NCI-H748 (cell line): ENCODE measurements at regions not wholly inside any gene's neighbourhood (a gene's known extent, or its start where the extent isn't known, plus 50 kb on each side); places are given as distances from the start of the nearest gene placed in this dataset.
"Not testable (repeated sequence)": the region's sequence is repeated elsewhere in the genome, so short reads cannot be mapped to it uniquely, and the experiment has no call there.

Experiments used
- DNase-seq: peaks from one replicate; lab custom pipeline; 2025; ENCODE audit not compliant: unreplicated experiment; lab: John Stamatoyannopoulos, UW

DNA sequence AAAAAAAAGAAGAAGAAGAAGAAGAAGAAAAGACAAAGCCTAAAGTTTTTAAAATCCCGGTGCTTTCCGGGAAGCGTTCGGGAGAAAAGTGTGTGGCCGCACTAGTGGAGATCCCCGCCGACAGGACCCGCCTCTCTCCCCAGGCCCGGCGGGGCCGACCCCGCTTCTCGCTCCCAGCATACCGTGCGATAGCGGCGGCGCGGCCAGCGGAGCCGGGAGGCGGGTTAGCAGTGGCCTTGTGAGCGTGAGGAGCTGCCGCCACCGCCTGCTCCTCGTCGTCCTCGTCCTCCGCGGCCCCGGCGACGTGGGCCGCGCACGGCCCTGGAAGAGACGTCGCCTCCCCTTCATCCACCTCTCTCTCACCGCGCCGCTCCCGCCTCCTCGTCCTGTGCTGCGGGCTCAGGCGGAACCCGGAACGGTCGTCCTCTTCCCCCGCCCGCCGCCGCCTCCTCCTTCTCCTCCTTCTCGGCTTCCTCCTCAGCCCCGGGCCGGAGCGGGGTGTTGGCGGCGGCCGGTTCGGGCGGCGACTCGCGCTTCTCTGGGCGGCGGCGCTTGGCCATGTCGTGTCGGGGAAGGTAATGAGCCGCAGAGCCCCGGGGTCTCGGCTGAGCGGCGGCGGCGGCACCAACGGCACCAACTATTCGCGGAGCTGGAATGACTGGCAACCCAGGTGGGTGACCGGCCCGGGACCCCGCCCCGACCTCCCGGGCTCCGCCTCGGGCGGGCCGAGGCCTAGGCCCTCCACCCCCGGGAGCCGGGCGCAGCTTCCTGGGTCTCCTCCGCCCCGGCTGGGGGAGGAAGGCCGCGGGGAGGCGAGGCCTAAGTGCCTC, 62.6 kb upstream of the CDR2 start:
- peak; percentile 72 for DNase-seq

GRCh38 chr16:22436326-22436822, 62.0 kb upstream of the CDR2 start:
- DNase-seq: not testable (repeated sequence)

DNA sequence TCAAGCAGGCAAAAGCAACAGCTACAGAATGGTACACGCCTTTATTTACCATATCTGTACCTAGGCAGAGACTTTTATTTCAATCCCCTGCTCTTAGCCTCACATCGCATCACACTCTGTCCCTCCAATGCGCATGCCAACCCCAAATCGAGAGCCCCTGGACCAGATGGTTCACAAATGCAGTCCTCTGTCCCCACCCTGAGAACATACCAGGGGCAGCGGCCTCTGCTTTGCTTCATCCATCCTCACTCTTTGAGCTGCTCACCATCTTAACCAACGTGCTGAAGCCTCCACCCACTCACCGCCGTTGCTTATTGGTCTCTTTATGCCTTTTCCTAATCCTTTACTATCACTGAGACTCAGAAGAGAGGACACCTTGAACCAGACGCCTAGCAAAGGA, 56.9 kb upstream of the CDR2 start:
- DNase-seq: not testable (repeated sequence)

GRCh38 chr16:22428654-22429053, 54.2 kb upstream of the CDR2 start:
- no peak for DNase-seq

- DNase-seq: no peak
These were observed 53.1 kb upstream of the CDR2 start for GRCh38 chr16:22427556-22427955.

- DNase-seq: no peak
These were observed 51.4 kb upstream of the CDR2 start for GRCh38 chr16:22425847-22426246.

DNA sequence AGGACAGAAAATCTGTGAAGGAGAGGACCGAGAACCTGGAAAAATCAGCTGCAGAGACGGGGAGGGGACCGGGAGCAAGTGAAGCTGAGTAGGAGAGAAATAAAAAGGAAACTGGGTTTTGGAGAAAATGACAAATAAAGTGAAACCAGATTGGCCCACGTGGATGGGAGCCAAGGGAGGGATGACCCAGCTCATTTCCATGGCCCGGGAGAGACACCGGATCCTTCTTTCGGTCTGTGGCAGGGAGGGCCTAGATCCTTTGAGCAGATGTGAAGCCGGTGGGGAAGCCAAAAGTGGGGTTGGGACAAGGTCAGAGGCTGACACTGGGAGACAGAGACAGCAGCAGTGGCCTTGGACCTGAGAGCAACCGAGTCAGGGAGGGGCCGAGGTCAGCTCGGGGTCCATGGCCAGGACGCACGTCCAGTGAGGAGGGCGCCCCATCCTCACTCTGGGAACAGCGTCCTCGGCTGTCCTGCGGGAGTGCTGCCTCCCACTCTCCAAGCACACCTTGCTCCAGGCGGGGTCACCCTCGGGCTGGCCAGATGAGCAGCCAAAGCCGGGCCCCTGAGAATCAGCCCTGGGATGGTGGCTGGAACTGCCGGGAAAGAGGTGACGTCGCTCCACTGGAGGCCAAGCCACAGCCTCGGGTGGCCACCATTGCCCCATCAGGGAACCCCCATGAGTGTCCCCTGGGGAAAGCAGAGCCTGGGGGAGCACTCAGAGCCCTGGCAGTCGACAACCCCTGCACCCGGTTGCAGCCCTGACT, 50.8 kb upstream of the CDR2 start:
- DNase-seq: no peak

DNA sequence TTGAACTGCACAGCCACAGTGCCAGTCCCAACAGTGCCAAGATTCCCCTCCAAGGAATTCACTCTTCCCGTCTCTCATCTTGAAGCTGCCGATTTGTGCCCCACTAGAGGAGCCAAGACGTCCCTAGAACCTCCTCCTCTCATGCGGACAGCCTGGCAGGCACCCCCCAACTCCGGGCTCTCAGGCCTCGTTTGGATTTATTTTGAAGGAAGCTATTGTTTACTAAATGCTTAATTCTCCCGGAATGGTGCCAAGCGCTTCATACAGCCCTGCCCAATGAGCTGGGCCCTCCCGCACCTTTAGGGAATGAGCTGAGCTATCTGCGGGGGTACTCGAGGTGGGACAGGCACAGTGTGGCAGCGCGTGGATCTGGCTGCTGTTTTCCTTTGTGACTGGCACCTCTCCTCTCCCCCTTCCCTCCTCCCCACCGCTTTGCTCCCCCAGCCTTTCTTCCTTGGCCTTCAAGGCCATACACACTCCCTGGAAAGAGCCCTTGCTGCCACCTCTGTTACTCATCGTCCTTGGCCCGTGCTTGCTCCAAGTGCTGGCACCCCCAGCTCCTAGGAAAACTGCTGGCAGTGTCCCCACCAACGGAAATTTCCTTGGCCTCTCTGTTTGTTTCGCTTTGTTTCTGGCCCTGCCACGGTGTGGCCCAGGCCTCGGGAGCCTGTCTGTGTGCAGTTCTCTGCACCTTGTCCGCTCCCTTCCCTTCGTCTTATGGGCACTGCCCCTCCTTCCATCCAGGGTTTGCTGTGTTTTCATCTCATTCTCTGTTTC, 49.9 kb upstream of the CDR2 start:
- no peak for DNase-seq
